ENCODE measurements at regions not wholly inside any gene's neighbourhood (a gene's known extent, or its start where the extent isn't known, plus 50 kb on each side); places are given as distances from the start of the nearest gene placed in this dataset.

DNA sequence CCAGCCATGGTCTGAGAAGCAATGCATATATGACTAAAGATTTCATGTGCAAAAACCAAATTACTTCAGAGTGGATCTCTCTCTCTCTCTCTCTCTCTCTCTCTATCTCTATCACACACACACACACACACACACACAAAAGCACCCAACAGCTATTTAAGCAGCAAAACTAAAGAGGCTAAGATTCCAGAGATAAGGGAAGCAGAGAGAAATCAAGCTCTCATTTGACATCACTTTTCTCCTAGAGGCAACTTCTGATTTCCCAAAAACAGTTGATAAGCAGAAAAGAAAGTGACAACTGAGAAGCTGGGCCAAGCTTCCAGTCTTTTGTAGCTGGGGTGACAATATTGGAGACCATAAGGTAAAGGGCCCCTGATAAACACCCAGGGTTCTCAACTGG is 526.0 kb upstream of the NR2F2 start:
- DNase-seq, result no peak
- Histone ChIP-seq H3K27ac (no peak overlapping the region), H3K4me1 (no peaks in the 10 kb centered on the region), H3K36me3 (no peaks in the 10 kb centered on the region), H3K27me3 (no peaks in the 10 kb centered on the region), H3K9me3 (peaks cover 0 to 6% (median 0%) of the 10 kb centered on the region in 4 donors), H3K4me3 (no peak overlapping the region)
- intact Hi-C loops (cut with DNase I), result no loop called here
- TF ChIP-seq, protein P1, sequence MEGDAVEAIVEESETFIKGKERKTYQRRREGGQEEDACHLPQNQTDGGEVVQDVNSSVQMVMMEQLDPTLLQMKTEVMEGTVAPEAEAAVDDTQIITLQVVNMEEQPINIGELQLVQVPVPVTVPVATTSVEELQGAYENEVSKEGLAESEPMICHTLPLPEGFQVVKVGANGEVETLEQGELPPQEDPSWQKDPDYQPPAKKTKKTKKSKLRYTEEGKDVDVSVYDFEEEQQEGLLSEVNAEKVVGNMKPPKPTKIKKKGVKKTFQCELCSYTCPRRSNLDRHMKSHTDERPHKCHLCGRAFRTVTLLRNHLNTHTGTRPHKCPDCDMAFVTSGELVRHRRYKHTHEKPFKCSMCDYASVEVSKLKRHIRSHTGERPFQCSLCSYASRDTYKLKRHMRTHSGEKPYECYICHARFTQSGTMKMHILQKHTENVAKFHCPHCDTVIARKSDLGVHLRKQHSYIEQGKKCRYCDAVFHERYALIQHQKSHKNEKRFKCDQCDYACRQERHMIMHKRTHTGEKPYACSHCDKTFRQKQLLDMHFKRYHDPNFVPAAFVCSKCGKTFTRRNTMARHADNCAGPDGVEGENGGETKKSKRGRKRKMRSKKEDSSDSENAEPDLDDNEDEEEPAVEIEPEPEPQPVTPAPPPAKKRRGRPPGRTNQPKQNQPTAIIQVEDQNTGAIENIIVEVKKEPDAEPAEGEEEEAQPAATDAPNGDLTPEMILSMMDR (IDR thresholded peaks at IDR 0.05), result no peak
- no peak for TF ChIP-seq POLR2AphosphoS5 (IDR thresholded peaks at IDR 0.05)
- TF ChIP-seq POLR2A (IDR thresholded peaks at IDR 0.05), result no peak
- no peak for TF ChIP-seq EP300 (IDR thresholded peaks at IDR 0.05)

DNA sequence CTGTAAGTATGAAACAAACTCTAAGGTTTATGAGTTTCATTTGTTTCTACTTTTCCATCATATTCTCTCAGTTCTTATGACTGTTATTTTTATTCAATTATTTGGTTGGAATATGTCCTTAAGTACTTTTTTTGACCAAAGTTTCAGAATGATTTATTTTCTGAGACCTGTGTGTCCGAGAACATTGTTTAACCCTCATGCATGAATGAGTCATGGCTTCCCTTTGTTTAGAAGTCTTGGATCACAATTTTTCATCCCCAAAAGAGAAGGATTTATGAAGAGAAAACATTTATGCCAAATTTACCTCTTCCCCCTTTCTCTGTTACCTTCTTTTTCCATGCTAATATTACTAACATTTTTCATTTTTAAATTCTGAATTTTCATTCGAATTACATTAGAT is 518.0 kb upstream of the NR2F2 start:
- no peak overlapping the region for H3K27ac ChIP-seq
- no peaks in the 10 kb centered on the region for H3K27me3 ChIP-seq
- intact Hi-C loops (cut with DNase I), result no loop called here
- DNase-seq, result no peak
- no peaks in the 10 kb centered on the region for H3K36me3 ChIP-seq
- no peaks in the 10 kb centered on the region for H3K4me1 ChIP-seq
- 60 to 66% methylated on average over 2 of the region's 2 CpGs for WGBS, 2 donors
- no peak overlapping the region for H3K4me3 ChIP-seq
- TF ChIP-seq POLR2A (IDR thresholded peaks at IDR 0.05) (no peak), POLR2AphosphoS5 (IDR thresholded peaks at IDR 0.05) (no peak), EP300 (IDR thresholded peaks at IDR 0.05) (no peak)
- TF ChIP-seq, protein P1 (IDR thresholded peaks at IDR 0.05), result no peak
- H3K9me3 ChIP-seq, result no peaks in the 10 kb centered on the region

DNA sequence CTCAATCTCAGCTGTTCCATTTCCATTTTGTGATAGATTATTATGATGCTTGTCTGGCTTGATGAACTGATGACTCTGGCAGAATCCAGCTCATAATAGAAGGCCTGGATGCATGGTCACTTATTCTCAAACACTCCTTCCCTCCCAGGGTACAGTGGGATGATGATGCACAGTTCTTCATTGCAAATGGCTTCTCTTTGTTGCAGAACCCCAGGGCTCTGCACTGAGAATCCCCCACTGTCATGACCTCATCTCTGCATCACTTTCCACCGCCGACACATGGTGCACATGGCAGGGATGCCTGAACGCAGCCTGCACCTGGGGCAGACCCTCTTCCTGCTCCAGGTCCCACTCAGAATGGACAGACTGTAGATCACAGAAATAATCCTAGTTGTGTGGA is 515.6 kb upstream of the NR2F2 start:
- 92 to 95% methylated on average over 3 of the region's 3 CpGs for WGBS, 2 donors
- TF ChIP-seq POLR2AphosphoS5 (IDR thresholded peaks at IDR 0.05) (no peak), EP300 (IDR thresholded peaks at IDR 0.05) (no peak), POLR2A (IDR thresholded peaks at IDR 0.05) (no peak)
- TF ChIP-seq, protein P1 (IDR thresholded peaks at IDR 0.05), result no peak
- H3K4me3 ChIP-seq, result no peak overlapping the region
- DNase-seq, result no peak
- no peaks in the 10 kb centered on the region for H3K27me3 ChIP-seq
- H3K9me3 ChIP-seq, result no peaks in the 10 kb centered on the region
- no peak overlapping the region for H3K27ac ChIP-seq
- intact Hi-C loops (cut with DNase I), result no loop called here
- no peaks in the 10 kb centered on the region for H3K36me3 ChIP-seq
- no peaks in the 10 kb centered on the region for H3K4me1 ChIP-seq

DNA sequence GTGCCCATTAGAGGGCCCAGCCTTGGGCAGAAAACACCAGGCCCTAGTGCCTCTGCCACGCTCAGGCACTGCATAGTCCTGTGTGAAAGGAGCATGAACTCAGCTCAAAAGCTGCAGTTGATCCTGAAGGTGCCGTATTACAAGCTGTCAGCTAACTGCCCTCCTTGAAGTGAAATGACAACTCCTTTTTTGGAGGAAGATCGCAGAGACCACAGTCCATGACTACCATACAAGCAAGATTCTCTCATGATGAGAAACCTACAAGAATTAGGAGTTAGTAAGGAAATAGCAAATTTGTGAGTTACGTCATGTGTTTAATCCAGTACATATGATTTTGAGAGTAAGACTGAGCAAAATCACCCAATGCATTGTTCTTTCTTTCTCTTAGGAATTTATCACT is 513.9 kb upstream of the NR2F2 start:
- intact Hi-C loops (cut with DNase I), result no loop called here
- no peaks in the 10 kb centered on the region for H3K4me1 ChIP-seq
- no peaks in the 10 kb centered on the region for H3K27me3 ChIP-seq
- H3K9me3 ChIP-seq, result no peaks in the 10 kb centered on the region
- H3K4me3 ChIP-seq, result no peak overlapping the region
- no peak for TF ChIP-seq POLR2A (IDR thresholded peaks at IDR 0.05)
- TF ChIP-seq EP300 (IDR thresholded peaks at IDR 0.05), result no peak
- TF ChIP-seq, protein P1 (IDR thresholded peaks at IDR 0.05), result no peak
- no peak for TF ChIP-seq POLR2AphosphoS5 (IDR thresholded peaks at IDR 0.05)
- no peak overlapping the region for H3K27ac ChIP-seq
- DNase-seq, result no peak
- WGBS, 2 donors, result 75 to 93% methylated on average over 4 of the region's 4 CpGs
- H3K36me3 ChIP-seq, result no peaks in the 10 kb centered on the region

DNA sequence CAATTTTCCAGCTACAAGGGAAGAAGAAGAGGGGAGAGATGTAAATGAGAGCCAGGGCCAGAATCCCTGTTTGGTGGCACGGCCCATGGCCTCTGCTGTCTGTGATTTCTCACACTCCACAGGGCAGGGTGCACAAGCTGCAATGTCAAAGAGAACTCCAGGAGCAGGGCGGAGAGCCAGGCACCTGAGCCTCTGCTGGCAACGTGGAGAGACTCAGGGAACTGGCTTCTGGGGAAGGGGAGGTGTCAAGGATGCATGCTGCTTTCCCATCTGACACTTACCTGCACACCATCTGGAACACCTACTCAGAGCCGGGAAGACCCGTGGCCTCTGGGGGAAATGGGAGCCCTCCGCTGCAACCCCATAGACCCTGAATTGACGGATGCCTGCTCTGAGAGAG is 507.5 kb upstream of the NR2F2 start:
- no peak for TF ChIP-seq EP300 (IDR thresholded peaks at IDR 0.05)
- no peak for TF ChIP-seq POLR2A (IDR thresholded peaks at IDR 0.05)
- TF ChIP-seq POLR2AphosphoS5 (IDR thresholded peaks at IDR 0.05), result no peak
- TF ChIP-seq, protein P1 (IDR thresholded peaks at IDR 0.05), result no peak
- no peaks in the 10 kb centered on the region for H3K36me3 ChIP-seq
- 75 to 82% methylated on average over 7 of the region's 7 CpGs for WGBS, 2 donors
- DNase-seq, result no peak
- H3K4me3 ChIP-seq, result no peak overlapping the region
- no peaks in the 10 kb centered on the region for H3K27me3 ChIP-seq
- intact Hi-C loops (cut with DNase I), result no loop called here
- no peaks in the 10 kb centered on the region for H3K4me1 ChIP-seq
- no peak overlapping the region for H3K27ac ChIP-seq
- no peaks in the 10 kb centered on the region for H3K9me3 ChIP-seq
